Testis (tissue), 2 donors: ENCODE measurements at regions not wholly inside any gene's neighbourhood (a gene's known extent, or its start where the extent isn't known, plus 50 kb on each side); places are given as distances from the start of the nearest gene placed in this dataset.

Experiments
- DNase-seq: peaks from one replicate; pipeline ENCODE4 v3.0.0-alpha.2; 2019
- H3K27ac ChIP-seq, 2 donors: fragments of 200-600 bp; sonication (generic); one replicate each; pipeline ENCODE4 v1.5.1; 2019
- H3K27me3 ChIP-seq: fragments of 200-600 bp; sonication (generic); one replicate; pipeline ENCODE4 v1.5.1; 2019
- H3K36me3 ChIP-seq: fragments of 200-600 bp; sonication (generic); one replicate; pipeline ENCODE4 v1.5.1; 2017; ENCODE audit warnings: low read depth; ENCODE audit errors: missing control alignments
- H3K4me1 ChIP-seq: fragments of 200-600 bp; sonication (generic); one replicate; pipeline ENCODE4 v1.5.1; 2019
- H3K4me3 ChIP-seq, 2 donors: fragments of 200-600 bp; sonication (generic); one replicate each; pipeline ENCODE4 v1.5.1; 2017 to 2019
- H3K9me3 ChIP-seq: fragments of 200-600 bp; sonication (generic); one replicate; pipeline ENCODE4 v1.5.1; 2017
- CTCF ChIP-seq, 3 experiments: fragments of 450-650 bp in 2 of 3; fragments of 200-600 bp in 1 of 3; sonication (generic) in 1 of 3; IDR thresholded peaks; one replicate each; pipeline ENCODE4 v1.5.1; 2016 to 2019; ENCODE audit warnings: antibody characterized with exemption in 3 of 3, mild to moderate bottlenecking in 2 of 3, moderate library complexity in 1 of 3
- POLR2A ChIP-seq: fragments of 450-650 bp; IDR thresholded peaks from one replicate; pipeline ENCODE4 v1.6.1; 2017; ENCODE audit warnings: antibody characterized with exemption, mild to moderate bottlenecking, moderate library complexity
- WGBS, 2 donors: methylation state at CpG; one replicate each; pipeline ENCODE4 v1.1.5; 2018; 5-methylcytosine and 5-hydroxymethylcytosine counted together
- intact Hi-C: fragments of 100-400 bp; cut with DNase I; formaldehyde crosslinking; loops from one replicate; pipeline ENCODE4 v1.15.1; 2023; ENCODE audit warnings: low total_unique reads

DNA sequence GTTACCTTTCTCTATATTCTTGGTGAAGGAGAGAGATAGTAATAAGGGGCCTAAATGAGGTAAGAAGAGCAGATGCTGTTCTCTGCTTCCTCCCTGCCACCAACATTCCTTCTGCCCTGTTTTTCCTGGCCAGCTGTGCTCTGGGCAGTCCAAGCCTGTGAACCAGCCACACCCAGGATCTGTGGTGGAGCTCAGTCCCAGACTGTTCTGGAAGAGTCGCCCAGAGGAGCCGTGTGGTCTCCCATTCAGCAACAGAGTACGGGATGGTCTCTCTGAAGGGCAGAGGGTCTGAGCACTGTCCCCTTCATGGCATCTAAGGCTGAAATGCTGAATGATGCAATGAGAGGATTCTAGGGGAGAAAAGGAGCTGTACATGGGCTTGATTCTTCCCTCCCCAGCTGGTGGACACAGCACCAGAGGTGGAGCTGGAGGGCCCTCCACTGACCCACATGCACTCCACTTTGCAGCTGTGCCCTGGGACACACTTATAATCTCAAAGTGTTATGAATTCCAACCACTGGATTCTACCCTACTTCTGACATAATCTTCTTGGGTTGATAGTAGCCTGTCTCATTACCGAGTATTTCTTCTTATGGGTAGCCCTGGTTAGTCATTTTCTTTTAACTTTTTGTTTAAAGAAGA lies 70.8 kb upstream of the RPS23 start:
- Histone ChIP-seq H3K9me3 (no peaks in the 10 kb centered on the region), H3K4me3 (no peak overlapping the region), H3K27ac (peak overlapping the region in 1 of 2 donors; percentile 67), H3K4me1 (peaks cover 12% of the 10 kb centered on the region), H3K36me3 (no peaks in the 10 kb centered on the region), H3K27me3 (no peaks in the 10 kb centered on the region)
- intact Hi-C loops = no loop called here
- TF ChIP-seq CTCF (IDR thresholded peaks at IDR 0.05) (no peak), POLR2A (no peak)
- DNase-seq = peak; percentile 27
- WGBS, 2 donors = 68 to 74% methylated on average over 2 to 4 of the region's 4 CpGs

DNA sequence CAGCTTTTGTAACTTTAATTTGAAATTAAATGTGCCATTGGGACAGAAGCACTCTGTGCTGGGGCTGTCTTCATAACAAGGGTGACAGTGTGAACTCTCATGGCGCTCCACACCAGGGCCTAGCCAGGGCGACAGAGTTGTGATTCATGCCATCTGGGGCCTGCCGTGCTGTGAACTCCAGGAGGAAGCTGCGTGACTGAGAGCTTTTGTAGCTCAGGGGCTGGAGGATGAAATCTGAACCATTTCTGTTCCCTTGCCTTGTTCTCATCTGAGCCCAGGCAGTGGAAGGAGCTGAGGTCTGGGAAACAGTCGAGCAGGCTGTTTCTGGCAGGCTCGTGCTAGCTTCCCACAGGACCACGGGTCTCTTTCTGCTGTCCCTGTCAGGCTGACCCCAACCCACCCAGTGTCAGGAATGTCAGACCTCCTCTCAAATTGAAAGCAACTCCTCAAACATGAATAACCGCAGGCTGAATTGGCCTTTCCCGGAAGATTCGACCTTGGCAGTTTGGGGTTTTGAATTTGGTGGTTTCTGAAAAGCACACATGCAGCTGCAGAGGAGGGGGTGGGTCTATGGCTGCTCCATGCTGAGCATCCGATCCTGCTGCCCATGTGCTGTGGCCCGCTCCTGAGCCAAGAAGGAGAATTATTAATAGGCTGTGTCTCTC lies 69.2 kb upstream of the RPS23 start:
- Histone ChIP-seq H3K9me3 (no peaks in the 10 kb centered on the region), H3K36me3 (no peaks in the 10 kb centered on the region), H3K4me3 (no peak overlapping the region), H3K4me1 (peaks cover 12% of the 10 kb centered on the region), H3K27me3 (no peaks in the 10 kb centered on the region), H3K27ac (peak overlapping the region; percentile 65 to 70)
- WGBS, 2 donors = 53 to 59% methylated on average over 11 to 12 of the region's 12 CpGs
- intact Hi-C loops = no loop called here
- DNase-seq = peak; percentile 36
- no peak for TF ChIP-seq CTCF (IDR thresholded peaks at IDR 0.05)
- TF ChIP-seq POLR2A = no peak

DNA sequence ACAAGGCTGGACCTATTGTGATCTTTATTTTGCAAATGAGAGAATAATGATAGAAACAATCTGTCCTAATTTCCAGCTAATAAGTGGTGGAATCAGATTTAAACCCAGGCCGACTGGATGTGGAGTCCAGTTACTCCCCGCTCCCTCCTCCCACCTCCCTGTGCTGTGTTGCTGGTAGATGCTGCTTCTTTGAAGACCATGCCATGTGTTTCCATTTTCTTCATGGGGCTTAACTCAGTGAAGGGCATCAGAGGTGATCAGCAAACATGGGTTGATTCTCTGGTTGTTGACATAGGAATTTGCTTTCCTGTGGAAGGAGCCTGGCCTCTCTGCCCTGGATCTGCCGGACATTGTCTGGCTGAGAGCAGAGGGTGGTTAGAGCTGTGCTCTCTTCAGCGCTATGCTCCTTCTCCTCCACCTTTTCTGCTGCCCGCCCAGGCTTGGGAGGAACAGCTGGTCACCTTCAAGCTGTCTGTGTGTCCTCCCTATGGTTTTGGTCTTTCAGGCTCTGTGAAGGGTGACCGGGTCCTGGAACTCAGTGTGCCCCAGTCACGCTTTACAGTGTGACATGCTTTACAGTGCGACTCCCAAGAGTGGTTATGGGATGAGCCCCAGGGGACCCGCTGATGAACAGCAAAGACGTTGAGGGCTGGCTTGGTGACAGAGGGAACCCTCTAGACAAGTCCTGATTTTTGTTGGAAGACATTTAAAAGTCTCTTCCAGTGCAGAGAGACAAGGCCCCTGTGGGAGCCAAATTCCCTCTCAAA lies 68.4 kb upstream of the RPS23 start:
- Histone ChIP-seq H3K4me3 (no peak overlapping the region), H3K27ac (peak overlapping the region; percentile 65 to 70), H3K27me3 (no peaks in the 10 kb centered on the region), H3K9me3 (no peaks in the 10 kb centered on the region), H3K36me3 (no peaks in the 10 kb centered on the region), H3K4me1 (peaks cover 12% of the 10 kb centered on the region)
- WGBS, 2 donors = 70 to 80% methylated on average over 10 of the region's 10 CpGs
- intact Hi-C loops = no loop called here
- TF ChIP-seq CTCF (IDR thresholded peaks at IDR 0.05) = no peak
- TF ChIP-seq POLR2A = no peak
- DNase-seq = no peak

GRCh38 chr5:82345108-82345507 lies 67.0 kb upstream of the RPS23 start:
- TF ChIP-seq CTCF (IDR thresholded peaks at IDR 0.05) = no peak
- TF ChIP-seq POLR2A = no peak
- Histone ChIP-seq H3K9me3 (no peaks in the 10 kb centered on the region), H3K4me1 (peaks cover 14% of the 10 kb centered on the region), H3K27ac (no peak overlapping the region), H3K4me3 (no peak overlapping the region), H3K27me3 (no peaks in the 10 kb centered on the region), H3K36me3 (no peaks in the 10 kb centered on the region)
- DNase-seq = no peak
- 80 to 94% methylated on average over 3 of the region's 3 CpGs for WGBS, 2 donors
- intact Hi-C loops = no loop called here
